ENCODE measurements at regions not wholly inside any gene's neighbourhood (a gene's known extent, or its start where the extent isn't known, plus 50 kb on each side); places are given as distances from the start of the nearest gene placed in this dataset.

DNA sequence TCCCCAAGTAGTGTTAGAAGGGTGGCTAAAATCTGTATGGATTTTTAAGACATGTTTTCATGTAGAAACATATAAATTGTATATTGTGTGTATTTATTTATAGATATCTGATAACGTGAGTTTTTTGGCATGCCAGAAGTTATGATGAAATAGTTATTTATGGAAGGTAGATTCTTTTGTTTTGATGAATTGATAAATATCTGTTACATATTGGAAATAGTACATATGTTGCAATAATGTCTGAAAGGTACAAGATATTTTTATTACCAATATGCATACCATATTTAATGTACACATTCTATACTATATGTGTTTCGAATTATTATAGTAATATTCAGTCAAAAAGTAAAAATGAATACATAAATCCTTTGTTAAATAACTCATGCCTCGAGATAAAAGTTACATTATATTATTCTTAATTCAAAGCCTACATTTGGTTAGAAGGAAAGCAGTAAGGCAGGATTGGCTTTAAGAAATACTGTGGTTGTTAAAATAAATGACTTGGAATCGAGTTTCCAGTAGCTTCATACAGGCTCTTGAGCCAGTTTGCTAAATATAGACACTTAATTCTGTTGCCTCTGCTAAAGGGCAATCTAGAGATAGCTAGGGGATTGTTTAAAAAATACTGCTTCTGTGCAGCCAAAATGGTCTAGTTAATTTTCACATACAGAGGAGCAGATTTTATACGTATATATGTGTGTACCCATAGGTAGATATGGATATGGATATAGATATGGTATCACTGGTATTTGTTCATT is 1175.1 kb upstream of the B3GALT2 start:
- TF ChIP-seq, protein P1, sequence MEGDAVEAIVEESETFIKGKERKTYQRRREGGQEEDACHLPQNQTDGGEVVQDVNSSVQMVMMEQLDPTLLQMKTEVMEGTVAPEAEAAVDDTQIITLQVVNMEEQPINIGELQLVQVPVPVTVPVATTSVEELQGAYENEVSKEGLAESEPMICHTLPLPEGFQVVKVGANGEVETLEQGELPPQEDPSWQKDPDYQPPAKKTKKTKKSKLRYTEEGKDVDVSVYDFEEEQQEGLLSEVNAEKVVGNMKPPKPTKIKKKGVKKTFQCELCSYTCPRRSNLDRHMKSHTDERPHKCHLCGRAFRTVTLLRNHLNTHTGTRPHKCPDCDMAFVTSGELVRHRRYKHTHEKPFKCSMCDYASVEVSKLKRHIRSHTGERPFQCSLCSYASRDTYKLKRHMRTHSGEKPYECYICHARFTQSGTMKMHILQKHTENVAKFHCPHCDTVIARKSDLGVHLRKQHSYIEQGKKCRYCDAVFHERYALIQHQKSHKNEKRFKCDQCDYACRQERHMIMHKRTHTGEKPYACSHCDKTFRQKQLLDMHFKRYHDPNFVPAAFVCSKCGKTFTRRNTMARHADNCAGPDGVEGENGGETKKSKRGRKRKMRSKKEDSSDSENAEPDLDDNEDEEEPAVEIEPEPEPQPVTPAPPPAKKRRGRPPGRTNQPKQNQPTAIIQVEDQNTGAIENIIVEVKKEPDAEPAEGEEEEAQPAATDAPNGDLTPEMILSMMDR (IDR thresholded peaks at IDR 0.05; ENCODE audit: low read length): no peak
- TF ChIP-seq EZH2 (IDR thresholded peaks at IDR 0.05; ENCODE audit: borderline replicate concordance, low read length): no peak
